ENCODE measurements at regions not wholly inside any gene's neighbourhood (a gene's known extent, or its start where the extent isn't known, plus 50 kb on each side); places are given as distances from the start of the nearest gene placed in this dataset.

GRCh38 chr13:104920091-104920490 lies 1615.4 kb downstream of the EFNB2 start:
- 88% methylated on average over 4 of the region's 4 CpGs for WGBS (ENCODE audit: low lambda C conversion rate, missing lambda C conversion rate)
- H3K9me2 ChIP-seq (replicated peaks; ENCODE audit: insufficient read depth) = no peaks in the 10 kb centered on the region
- no peak for DNase-seq (ENCODE audit: low spot score)
- H2AFZ ChIP-seq = no peak overlapping the region
- no peaks in the 10 kb centered on the region for H3K79me2 ChIP-seq
- no peaks in the 10 kb centered on the region for H3K36me3 ChIP-seq (replicated peaks; ENCODE audit: insufficient read depth, low read depth)
- TF ChIP-seq EZH2phosphoT487 (IDR thresholded peaks at IDR 0.05; ENCODE audit: low read depth, severe bottlenecking, unreplicated experiment) (no peak), CTCF (IDR thresholded peaks at IDR 0.05; ENCODE audit: poor library complexity) (no peak), EZH2 (IDR thresholded peaks at IDR 0.05; ENCODE audit: borderline replicate concordance) (no peak)
- no peaks in the 10 kb centered on the region for H3K4me1 ChIP-seq (ENCODE audit: insufficient read depth)
- H4K20me1 ChIP-seq (ENCODE audit: insufficient read depth, poor library complexity, severe bottlenecking) = no peaks in the 10 kb centered on the region
- H3K4me3 ChIP-seq = no peak overlapping the region
- H3K9me3 ChIP-seq (ENCODE audit: low read depth) = no peaks in the 10 kb centered on the region
- no peak overlapping the region for H3K4me2 ChIP-seq
- H3K27ac ChIP-seq = no peak overlapping the region
- no peaks in the 10 kb centered on the region for H3K27me3 ChIP-seq

GRCh38 chr13:104900191-104900817 lies 1635.2 kb downstream of the EFNB2 start:
- no peaks in the 10 kb centered on the region for H4K20me1 ChIP-seq (ENCODE audit: insufficient read depth, poor library complexity, severe bottlenecking)
- no peaks in the 10 kb centered on the region for H3K36me3 ChIP-seq (replicated peaks; ENCODE audit: insufficient read depth, low read depth)
- no peak overlapping the region for H3K4me2 ChIP-seq
- H3K27me3 ChIP-seq = no peaks in the 10 kb centered on the region
- no peak overlapping the region for H3K27ac ChIP-seq
- no peak overlapping the region for H2AFZ ChIP-seq
- no peak for DNase-seq (ENCODE audit: low spot score)
- H3K9me3 ChIP-seq (ENCODE audit: low read depth) = no peaks in the 10 kb centered on the region
- no peaks in the 10 kb centered on the region for H3K4me1 ChIP-seq (ENCODE audit: insufficient read depth)
- 89% methylated on average over 1 of the region's 1 CpG for WGBS (ENCODE audit: low lambda C conversion rate, missing lambda C conversion rate)
- no peak overlapping the region for H3K4me3 ChIP-seq
- TF ChIP-seq EZH2 (IDR thresholded peaks at IDR 0.05; ENCODE audit: borderline replicate concordance) (no peak), EZH2phosphoT487 (IDR thresholded peaks at IDR 0.05; ENCODE audit: low read depth, severe bottlenecking, unreplicated experiment) (no peak), CTCF (IDR thresholded peaks at IDR 0.05; ENCODE audit: poor library complexity) (no peak)
- no peaks in the 10 kb centered on the region for H3K9me2 ChIP-seq (replicated peaks; ENCODE audit: insufficient read depth)
- no peaks in the 10 kb centered on the region for H3K79me2 ChIP-seq

GRCh38 chr13:104898484-104898883 lies 1637.0 kb downstream of the EFNB2 start:
- Histone ChIP-seq H3K9me3 (ENCODE audit: low read depth) (no peaks in the 10 kb centered on the region), H3K4me3 (no peak overlapping the region), H2AFZ (no peak overlapping the region), H3K27ac (no peak overlapping the region), H3K4me2 (no peak overlapping the region), H3K4me1 (ENCODE audit: insufficient read depth) (no peaks in the 10 kb centered on the region), H3K36me3 (replicated peaks; ENCODE audit: insufficient read depth, low read depth) (no peaks in the 10 kb centered on the region), H4K20me1 (ENCODE audit: insufficient read depth, poor library complexity, severe bottlenecking) (no peaks in the 10 kb centered on the region), H3K27me3 (no peaks in the 10 kb centered on the region), H3K9me2 (replicated peaks; ENCODE audit: insufficient read depth) (no peaks in the 10 kb centered on the region), H3K79me2 (no peaks in the 10 kb centered on the region)
- TF ChIP-seq EZH2phosphoT487 (IDR thresholded peaks at IDR 0.05; ENCODE audit: low read depth, severe bottlenecking, unreplicated experiment) (no peak), EZH2 (IDR thresholded peaks at IDR 0.05; ENCODE audit: borderline replicate concordance) (no peak), CTCF (IDR thresholded peaks at IDR 0.05; ENCODE audit: poor library complexity) (no peak)
- WGBS (ENCODE audit: low lambda C conversion rate, missing lambda C conversion rate) = 95% methylated on average over 3 of the region's 3 CpGs
- DNase-seq (ENCODE audit: low spot score) = no peak

Data from hepatocyte (in vitro differentiated cells).